Right kidney (tissue), 1 donor: ENCODE measurements at regions not wholly inside any gene's neighbourhood (a gene's known extent, or its start where the extent isn't known, plus 50 kb on each side); places are given as distances from the start of the nearest gene placed in this dataset.
"Not testable (repeated sequence)": the region's sequence is repeated elsewhere in the genome, so short reads cannot be mapped to it uniquely, and the experiment has no call there.

ENCODE experiments used
- DNase-seq: peaks from one replicate; pipeline ENCODE4 v3.0.0-alpha.2; 2016

- DNase-seq, result no peak
Observed at GRCh38 chr11:23569134-23569533, 708.9 kb upstream of the CCDC179 start.

- no peak for DNase-seq
Observed at GRCh38 chr11:23569547-23569946, 709.3 kb upstream of the CCDC179 start.

- no peak for DNase-seq
Observed at GRCh38 chr11:23570828-23571227, 710.6 kb upstream of the CCDC179 start.

GRCh38 chr11:23573429-23573828, 713.2 kb upstream of the CCDC179 start:
- DNase-seq, result no peak

GRCh38 chr11:23574149-23574548, 713.9 kb upstream of the CCDC179 start:
- DNase-seq, result no peak

GRCh38 chr11:23577296-23577695, 717.0 kb upstream of the CCDC179 start:
- no peak for DNase-seq

GRCh38 chr11:23585416-23586104, 725.3 kb upstream of the CCDC179 start:
- DNase-seq, result no peak

GRCh38 chr11:23586173-23586572, 725.9 kb upstream of the CCDC179 start:
- no peak for DNase-seq

- no peak for DNase-seq
Observed at GRCh38 chr11:23590596-23591308, 730.5 kb upstream of the CCDC179 start.

- DNase-seq, result no peak
Observed at GRCh38 chr11:23594755-23595154, 734.5 kb upstream of the CCDC179 start.

- no peak for DNase-seq
Observed at GRCh38 chr11:23604966-23605365, 744.7 kb upstream of the CCDC179 start.

- DNase-seq, result no peak
Observed at GRCh38 chr11:23606191-23606590, 745.9 kb upstream of the CCDC179 start.

- DNase-seq, result no peak
Observed at GRCh38 chr11:23611726-23612125, 751.5 kb upstream of the CCDC179 start.

- DNase-seq, result no peak
Observed at GRCh38 chr11:23620617-23621016, 760.3 kb upstream of the CCDC179 start.

GRCh38 chr11:23632293-23632692, 772.0 kb upstream of the CCDC179 start:
- DNase-seq, result no peak

- DNase-seq, result no peak
Observed at GRCh38 chr11:23644443-23644842, 784.2 kb upstream of the CCDC179 start.

GRCh38 chr11:23652336-23652735, 792.1 kb upstream of the CCDC179 start:
- not testable (repeated sequence) for DNase-seq

GRCh38 chr11:23653071-23653675, 792.9 kb upstream of the CCDC179 start:
- no peak for DNase-seq

- no peak for DNase-seq
Observed at GRCh38 chr11:23668324-23668723, 808.0 kb upstream of the CCDC179 start.

GRCh38 chr11:23673366-23673765, 813.1 kb upstream of the CCDC179 start:
- DNase-seq, result no peak

GRCh38 chr11:23674866-23675265, 814.6 kb upstream of the CCDC179 start:
- DNase-seq, result no peak

GRCh38 chr11:23679041-23679440, 817.8 kb upstream of the LUZP2 start:
- DNase-seq, result no peak

GRCh38 chr11:23679981-23680380, 816.9 kb upstream of the LUZP2 start:
- DNase-seq, result no peak
